Activated CD8-positive, alpha-beta memory T cell treated with anti-CD3 and anti-CD28 coated beads, Interleukin-2, amount 50 U/mL, for 48 hours (primary cell): ENCODE measurements at regions not wholly inside any gene's neighbourhood (a gene's known extent, or its start where the extent isn't known, plus 50 kb on each side); places are given as distances from the start of the nearest gene placed in this dataset.

Source experiments
- DNase-seq: peaks from one replicate; pipeline ENCODE4 v3.0.0-alpha.2; 2020

DNA sequence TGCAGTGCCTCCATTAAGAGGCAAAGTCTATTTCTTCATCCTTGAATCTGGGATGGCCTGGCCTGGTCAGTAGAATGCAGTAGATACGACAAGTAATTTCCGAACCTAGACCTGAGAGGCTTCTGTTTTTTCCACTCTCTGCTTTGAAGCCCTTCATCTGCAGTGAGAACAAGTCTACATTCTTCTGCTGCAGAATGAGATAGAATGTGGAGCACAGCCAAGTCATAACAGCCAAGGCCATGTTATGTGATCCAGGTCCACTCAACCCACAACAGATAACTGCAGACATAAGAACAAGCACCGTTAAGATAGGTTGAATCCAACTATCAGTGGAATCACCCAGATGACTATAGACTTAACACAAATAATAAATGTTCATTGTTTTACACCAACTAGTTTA is 1297.7 kb downstream of the C4orf33 start:
- DNase-seq, result no peak

DNA sequence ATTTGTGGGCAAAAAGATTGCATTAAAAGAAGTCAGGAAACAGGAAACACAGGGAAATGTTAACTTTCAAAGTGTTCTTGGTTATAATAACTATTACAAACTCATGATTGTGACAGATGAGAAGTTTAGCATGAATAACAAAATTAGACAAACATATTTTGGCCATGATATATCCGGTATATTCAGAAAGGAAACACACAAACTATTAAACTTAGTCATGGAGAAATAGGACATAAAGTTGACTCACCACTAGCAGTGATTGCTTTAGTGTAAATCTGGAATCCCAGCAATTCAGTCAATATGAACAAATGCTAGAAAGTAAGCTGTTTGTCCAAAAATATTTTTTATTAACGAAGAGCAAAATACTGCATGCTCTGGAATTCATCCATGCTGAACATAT is 1299.9 kb downstream of the C4orf33 start:
- DNase-seq, result no peak

DNA sequence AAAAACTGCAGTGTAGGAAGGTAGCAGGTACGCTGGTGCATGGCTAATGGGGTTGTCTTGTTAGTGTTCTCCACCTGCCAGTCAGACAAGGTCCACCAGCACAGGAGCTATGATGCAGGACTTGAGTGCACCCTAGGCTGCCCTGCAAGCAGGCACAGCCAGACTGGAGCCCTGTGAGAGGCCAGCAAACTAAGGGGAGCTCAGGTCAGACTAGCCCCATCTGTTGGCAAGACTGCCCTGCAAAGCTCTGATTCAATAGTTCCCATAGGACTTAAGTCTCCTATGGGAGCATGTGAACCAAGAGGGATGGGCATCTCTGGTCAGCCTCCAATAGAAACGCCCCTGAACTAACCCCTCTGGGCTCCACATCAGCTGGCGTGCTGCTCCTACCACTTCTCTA is 1307.3 kb downstream of the C4orf33 start:
- no peak for DNase-seq

DNA sequence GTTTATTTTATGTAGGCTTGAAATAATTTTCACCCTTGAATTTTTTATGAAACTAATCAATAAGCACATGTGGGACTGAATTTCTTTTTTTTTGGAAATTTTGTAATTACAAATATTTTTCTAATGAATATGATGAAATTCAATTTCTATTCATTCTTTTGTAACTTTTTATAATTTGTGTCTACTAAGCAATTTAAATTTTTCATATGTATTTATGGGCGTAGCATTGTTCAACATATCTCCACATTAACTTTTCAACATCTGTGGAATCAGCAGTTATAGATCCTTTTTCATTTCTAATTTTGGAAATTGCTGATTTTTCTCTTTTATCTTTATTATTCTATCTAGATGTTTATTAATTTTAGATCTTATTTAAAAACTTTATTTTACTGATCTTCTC is 1320.3 kb downstream of the C4orf33 start:
- no peak for DNase-seq

DNA sequence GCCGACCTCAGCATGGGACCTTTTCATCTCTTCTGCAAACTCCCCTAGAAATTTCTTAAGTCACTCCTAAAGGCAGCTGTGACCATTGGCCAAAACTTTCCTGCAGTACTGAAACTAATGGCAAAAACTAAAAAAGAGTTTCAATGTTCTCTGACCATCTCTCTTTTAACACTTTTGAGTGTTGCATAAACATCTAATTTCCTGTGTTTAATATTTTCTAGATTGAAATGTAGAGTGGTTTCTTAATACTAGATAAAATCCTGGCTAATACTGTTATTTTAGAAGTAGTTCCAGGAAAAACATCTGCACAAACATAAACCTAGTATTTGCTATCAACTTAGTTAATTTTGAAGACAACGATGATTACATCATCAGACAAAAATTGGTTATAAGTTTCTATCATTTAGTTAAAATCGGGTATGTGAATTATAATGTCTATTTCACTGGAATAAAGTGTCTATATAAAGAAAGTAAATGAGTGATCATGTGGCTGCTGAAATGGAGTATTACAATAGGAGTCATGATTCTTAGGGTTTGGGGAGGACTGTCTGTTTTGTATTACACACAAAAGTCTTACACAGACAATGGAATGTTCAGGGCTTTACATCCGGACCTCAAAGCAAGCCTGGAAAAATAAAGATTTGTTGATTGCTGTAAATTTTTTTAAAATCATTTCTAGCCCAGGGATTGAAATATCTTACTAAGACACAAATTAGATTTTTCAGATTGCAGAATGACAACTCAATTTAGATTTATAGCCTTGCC is 1323.4 kb downstream of the C4orf33 start:
- DNase-seq, result no peak

DNA sequence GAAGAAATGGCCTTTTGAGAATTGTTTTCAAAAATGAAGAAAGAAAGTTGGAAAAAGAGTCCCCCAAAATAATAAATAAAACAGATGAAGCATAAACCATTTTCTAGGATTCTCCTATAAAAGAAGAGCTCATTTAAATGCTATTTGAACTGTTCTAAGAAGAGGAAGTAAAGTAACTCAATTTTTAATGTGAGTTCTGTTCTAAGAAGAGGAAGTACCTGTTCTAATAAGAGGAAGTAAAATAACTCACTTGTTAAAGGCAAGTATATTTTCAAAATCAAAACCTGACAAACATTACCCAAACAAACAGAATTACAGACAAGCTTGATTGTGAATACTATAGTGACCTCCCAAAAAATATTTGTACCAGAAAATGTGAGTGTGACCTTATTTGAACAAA is 1326.3 kb downstream of the C4orf33 start:
- no peak for DNase-seq

DNA sequence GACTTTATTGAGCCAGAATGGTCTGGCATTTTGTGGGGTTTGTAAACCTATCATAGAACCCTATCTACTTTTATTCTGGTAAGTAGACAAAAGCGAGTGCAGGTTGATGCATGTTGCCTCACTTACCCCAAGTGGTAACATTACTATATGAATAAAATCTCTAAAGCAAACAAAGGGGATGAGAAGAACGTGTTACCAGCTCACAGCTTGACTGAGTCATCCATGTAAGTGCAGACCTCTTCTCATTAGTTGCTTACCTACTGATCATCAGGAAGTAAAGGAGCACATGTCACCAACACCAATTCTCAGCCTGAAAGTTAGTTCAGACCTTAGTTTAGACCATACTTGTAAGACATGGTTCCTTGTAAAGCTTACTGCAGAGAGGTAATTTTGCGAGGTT is 1328.3 kb downstream of the C4orf33 start:
- DNase-seq, result no peak

DNA sequence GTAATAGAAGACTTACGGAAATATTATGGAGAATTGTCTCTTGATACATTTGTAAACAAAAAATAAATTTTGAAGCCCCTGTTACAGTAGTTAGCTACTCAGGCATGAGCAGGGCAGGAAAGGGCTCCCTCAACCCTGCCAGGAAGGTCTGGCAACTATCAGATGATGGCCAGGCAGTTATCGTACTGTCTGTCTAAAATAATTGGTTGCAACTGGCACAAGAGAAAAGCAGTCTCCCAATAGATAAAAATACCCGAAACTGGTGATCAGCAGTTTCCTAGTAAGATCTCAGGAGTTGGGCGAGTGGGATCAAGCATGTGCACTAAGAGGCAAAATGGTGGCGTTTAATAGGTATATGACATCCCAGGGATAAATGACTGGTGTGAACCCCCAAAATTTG is 1336.3 kb downstream of the C4orf33 start:
- no peak for DNase-seq

DNA sequence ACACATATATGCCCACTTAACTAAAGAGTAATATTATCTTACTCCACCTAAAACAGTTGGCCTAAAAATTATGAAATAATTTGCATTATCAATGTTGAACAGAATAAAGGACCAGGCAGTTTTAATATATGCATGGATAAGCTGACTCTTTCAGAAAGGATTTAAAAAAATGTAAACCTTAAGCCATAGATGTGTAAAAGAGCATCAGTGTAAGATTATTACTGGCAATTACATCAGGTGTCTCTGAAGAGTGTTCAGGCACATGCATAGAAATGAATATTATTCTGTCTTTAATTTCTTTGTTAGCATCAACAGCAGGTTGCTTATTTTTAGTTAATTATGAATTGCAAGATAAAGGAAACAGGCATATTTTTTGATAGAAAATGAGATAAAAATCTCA is 1353.8 kb downstream of the C4orf33 start:
- DNase-seq, result no peak

DNA sequence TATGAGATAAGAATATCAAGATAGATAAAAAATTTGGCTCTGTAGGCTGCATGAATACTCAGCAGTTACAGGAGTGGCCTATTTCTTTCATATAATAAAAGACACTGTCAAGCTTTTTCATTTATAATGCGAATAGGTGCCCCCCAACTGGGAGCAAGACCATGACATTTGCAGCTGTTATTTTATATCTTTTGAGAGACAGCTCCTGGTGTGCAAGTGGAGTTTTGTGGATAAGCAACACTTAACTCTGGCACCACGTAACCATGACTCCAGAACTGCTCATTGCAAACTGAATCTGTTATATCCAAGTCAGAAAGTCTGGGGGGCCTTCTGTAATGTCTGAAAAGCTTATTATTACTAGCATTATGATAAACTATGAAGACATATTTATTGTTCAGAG is 1372.4 kb downstream of the C4orf33 start:
- DNase-seq, result no peak

DNA sequence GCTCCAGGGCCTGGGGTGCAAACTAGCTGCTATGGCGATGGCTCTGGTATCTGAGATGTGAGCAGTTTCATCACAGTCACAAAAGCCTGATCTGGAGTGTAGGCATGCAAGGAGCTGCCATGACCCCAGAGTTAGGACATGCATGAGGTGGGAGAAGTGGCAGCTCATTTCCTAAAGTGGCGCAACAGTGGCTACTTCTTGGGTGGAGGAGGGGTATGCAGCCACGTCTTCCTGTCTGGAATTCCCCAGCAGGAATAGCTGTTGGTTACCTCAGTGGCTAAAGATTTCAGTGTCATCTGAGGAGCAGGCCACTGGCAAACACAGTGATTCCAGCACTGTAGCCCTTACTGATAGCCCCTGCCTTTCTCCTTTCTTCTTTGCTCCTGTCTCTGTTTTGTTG is 1382.5 kb downstream of the C4orf33 start:
- no peak for DNase-seq

DNA sequence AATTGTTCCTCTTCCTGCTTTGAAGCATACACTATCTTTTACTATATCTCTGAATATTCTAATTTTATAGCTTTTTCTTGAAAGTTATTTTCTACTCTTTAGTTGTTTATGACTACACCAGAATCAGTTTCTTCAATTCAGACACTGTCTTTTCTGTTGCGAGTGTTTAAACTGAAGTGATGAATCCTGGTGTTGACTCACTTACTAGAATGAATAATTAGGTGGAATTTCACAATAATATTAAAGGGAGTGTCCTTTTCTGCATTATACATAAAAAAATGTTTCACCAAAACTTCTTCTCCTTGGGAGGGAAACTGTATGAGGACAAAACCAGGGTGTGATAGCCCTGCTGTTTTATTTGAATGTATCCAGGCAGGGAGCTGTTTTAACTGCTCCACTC is 1383.1 kb downstream of the C4orf33 start:
- DNase-seq, result no peak

DNA sequence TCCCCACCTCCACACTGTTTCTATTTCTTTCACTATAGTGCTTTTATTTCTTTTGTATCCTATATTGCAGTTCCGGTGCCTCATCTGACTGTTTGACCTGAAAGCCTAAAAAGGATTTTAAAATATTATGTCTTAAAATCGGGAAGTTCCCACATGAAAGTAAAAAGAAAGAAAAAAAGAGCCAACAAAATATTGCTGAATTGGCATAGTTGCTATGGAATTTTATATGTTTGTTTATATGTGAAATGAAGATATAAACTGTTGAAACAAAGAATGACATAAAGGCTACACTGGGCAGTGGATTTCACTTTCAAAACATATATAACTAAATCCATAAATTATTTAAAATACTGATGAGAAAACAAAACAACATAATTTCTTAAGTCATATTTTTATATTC is 1383.7 kb downstream of the C4orf33 start:
- DNase-seq, result no peak

DNA sequence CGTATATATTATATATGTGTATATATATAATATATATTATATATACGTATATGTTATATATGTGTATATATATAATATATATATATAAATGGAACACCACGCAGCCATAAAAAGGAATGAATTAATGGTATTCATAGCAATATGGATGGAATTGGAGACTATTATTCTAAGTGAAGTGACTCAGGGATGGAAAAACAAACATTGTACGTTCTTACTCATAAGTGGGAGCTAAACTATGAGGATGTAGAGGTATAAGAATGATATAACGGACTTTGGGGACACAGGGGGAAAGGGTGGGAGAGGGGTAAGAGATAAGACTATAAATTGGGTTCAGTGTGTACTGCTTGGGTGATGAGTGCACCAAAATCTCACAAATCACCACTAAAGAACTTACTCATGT is 1388.9 kb downstream of the C4orf33 start:
- DNase-seq, result no peak

DNA sequence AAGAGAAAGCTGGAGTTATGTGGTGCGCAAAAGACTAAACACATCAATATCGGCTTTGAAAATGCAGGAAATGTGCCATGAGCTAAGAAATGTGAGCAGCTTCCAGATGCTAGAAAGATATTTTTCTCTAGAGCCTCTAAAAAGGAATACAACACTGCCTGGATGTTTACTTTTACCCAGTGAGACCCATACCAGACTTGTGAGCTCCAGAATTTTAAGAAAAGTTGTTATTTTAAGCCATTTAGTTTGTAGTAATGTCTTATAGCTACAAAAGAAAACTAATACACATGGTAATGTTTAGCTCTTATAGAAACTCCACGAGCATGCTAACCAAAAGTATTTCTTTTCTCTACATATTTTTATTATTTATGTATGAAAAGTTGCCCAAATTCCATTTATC is 1389.4 kb downstream of the C4orf33 start:
- DNase-seq, result no peak

DNA sequence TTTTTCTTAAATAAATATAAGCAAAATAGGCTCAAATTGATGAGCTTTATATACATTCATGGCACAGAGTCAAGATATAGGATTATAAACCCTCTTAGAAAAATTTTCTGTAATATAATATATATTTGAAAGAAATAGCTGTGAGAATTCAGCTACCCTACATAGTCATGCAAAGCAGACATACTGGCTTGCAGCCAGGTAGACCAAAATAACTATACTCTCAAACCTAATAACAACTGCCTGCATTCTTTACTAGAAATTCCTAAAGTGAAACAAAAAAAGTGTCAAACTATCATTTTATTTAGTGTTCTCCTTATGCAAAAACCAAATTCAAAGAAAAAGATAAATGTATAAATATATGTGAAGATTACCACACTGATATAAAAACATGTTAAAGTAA is 1390.2 kb downstream of the C4orf33 start:
- no peak for DNase-seq

DNA sequence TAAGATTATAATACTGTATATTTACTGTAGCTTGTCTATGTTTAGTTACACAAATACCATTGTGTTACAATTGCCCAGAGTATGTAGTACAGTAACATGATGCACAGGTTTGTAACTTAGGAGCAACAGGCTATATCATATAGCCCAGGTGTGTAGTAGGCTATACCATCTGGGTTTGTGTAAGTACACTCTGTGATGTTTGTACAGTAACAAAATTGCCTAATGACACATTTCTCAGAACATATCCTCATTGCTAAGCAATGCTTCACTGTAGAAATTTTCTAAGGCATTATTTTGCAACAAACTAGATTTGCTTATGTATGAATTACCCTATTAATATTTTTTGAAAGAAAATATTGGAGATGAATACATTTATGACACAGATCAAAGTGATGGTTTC is 1390.9 kb downstream of the C4orf33 start:
- DNase-seq, result no peak

DNA sequence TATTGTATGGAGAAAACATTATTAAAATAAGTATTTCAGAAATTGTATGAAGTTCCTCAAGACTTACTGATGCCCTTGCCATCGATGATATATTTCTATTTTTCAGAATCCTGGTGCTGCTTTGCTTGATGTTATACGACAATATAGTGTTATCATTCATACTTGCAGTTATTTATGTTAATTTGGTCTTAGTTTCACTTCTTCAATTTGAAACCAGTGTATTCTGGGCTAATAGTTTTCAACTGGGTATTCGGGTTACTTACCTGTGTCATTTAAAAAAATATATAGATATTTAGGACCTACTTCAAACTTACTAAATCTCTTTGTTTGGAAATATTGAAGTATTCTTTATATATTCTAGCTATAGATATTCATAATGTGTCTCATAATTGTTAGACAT is 1414.7 kb downstream of the C4orf33 start:
- DNase-seq, result no peak

DNA sequence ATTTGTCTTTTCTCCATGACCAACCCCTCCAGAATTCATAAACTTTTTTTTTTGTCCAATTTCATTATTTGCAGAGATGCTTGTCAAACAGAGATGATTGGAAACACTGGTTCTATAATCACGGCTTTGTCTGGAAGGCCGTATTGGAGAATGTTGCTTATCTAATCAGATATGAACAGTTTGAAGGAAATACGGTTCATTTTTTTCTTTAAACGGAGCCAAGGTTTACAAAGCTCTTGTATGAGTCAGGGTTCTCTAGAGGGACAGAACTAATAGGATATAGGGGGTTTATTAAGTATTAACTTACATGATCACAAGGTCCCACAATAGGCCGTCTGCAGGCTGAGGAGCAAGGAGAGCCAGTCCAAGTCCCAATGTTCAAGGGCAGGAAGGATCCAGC is 1415.8 kb downstream of the C4orf33 start:
- no peak for DNase-seq

DNA sequence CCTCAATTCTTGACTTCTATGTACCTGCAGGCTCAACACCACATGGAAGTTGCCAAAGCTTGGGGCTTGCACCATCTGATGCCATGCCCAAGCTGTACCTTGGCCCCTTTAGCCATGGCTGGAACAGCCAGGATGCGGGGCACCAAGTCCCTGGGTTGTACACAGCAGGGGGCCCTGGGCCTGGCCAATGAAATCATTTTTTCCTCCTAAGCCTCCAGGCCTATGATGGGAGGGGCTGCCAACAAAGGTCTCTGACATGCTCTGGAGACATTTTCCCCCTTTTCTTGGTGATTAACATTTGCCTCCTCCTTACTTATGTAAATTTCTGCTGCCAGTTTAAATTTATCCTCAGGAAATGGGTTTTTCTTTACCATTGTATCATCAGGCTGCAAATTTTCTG is 1428.1 kb downstream of the C4orf33 start:
- DNase-seq, result no peak

DNA sequence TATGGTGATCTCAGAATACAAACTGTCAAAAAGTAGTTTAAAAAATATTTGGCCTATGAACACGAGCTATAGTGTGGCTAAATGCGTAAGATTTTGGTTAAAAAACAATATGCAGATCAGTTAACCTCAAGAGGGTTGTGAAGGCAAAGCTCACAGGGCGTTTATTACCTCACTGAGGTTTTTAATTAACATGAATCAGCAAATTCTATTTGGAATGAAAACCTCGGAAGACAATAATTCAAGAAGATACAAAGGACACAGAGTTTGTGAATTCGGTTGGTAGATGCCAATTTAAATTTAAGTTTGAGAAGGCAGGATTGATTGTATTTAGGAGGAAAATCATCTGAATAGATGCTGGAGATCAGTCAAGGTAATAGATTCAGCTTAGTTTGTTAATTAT is 1434.6 kb downstream of the C4orf33 start:
- DNase-seq, result no peak

DNA sequence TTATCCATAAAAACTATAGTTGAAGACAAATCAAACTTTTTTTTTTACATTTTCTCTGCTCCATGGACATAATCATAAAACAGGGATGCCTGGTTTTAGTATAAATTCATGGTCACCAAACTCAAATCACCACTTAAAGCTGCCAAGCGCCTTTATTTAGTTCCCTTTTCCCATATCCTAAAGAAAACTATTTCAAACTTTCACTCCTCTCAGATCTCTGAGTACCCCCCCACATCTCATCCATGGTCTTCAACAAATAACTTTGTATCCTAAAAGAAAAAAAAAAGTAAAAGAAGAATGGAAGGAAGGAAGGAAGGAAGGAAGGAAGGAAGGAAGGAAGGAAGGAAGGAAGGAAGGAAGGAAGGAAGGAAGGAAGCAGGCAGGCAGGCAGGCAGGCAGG is 1438.7 kb downstream of the C4orf33 start:
- no peak for DNase-seq

DNA sequence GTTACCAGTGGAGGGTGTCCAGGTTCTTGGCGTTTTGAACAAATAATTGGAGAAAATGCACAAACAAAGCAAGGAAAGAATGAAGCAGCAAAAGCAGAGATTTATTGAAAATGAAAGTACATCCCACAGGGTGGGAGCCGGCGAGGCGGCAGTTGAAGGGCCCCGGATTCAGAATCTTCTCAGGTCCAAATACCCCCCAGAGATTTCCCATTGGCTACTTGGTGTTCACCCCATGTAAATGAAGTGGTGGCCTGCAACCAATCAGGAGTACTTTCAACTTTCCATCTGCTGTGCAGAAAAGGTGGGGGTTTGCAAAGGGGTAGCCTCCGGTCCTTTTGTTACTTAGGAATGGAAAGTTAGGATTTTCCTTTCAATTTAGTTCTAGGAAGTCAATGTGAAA is 1447.0 kb downstream of the C4orf33 start:
- DNase-seq, result no peak

DNA sequence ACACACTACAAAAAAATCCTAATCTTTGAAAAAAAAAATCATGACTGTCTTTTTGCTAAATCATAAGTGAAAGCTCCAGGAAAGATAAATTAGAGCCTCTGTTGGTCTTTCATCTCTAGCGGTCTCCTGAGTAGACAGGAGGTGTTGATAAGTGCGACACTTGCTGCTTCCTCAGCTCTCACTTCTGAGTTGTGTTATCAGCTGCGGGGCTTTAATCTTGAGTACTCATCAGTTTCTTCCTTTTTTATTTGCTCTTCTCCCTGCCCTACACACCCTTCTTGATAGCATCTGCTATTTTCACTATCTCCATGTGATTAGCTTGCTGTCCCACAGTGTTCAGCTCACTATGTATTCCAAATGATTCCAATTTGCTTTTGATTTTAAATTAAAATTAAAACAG is 1449.2 kb downstream of the C4orf33 start:
- DNase-seq, result no peak

DNA sequence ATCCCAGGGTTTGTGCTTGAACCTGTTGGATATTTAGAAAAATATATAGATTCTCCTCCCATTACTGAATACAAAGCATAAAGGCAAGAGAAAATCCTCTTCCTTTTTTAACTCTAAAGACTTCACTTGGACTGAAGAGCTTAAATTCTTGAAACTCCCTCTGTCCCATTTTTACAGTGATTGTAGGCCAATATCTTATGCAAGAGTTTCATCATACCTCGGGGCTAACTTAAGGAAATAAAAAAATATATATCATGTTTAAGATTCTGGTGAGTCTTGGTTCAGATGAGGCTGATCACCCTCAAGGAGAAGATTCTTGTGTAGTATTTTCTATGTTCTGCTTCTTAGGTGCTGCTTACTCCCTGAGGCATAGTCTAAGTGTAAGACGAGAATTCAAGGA is 1449.6 kb downstream of the C4orf33 start:
- DNase-seq, result no peak

DNA sequence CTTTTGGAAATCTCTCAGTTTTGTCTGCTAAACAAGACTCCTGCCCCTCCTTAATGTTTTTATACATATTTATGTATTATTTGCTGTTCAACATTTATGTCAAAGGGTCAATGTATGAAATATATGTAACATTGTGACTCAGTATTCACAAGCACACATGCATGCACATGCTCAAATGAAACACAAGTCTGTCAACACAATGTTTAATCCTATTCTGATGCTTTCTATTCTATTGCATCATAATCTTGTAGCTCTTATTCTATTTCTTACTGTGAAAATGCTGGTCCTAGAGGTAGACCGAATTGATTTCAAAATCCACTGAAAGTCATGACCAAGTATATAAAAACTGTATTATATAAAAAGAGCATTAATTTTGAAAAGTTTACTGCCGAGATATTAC is 1463.3 kb downstream of the C4orf33 start:
- DNase-seq, result no peak
